ENCODE measurements at regions not wholly inside any gene's neighbourhood (a gene's known extent, or its start where the extent isn't known, plus 50 kb on each side); places are given as distances from the start of the nearest gene placed in this dataset.

- TF ChIP-seq, protein P1, sequence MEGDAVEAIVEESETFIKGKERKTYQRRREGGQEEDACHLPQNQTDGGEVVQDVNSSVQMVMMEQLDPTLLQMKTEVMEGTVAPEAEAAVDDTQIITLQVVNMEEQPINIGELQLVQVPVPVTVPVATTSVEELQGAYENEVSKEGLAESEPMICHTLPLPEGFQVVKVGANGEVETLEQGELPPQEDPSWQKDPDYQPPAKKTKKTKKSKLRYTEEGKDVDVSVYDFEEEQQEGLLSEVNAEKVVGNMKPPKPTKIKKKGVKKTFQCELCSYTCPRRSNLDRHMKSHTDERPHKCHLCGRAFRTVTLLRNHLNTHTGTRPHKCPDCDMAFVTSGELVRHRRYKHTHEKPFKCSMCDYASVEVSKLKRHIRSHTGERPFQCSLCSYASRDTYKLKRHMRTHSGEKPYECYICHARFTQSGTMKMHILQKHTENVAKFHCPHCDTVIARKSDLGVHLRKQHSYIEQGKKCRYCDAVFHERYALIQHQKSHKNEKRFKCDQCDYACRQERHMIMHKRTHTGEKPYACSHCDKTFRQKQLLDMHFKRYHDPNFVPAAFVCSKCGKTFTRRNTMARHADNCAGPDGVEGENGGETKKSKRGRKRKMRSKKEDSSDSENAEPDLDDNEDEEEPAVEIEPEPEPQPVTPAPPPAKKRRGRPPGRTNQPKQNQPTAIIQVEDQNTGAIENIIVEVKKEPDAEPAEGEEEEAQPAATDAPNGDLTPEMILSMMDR (IDR thresholded peaks at IDR 0.05) = no peak
- no peak for TF ChIP-seq POLR2A (IDR thresholded peaks at IDR 0.05)
These were observed 113.0 kb upstream of the ZNF648 start for GRCh38 chr1:182174513-182174855.
